PC-3 (cell line): ENCODE measurements at regions not wholly inside any gene's neighbourhood (a gene's known extent, or its start where the extent isn't known, plus 50 kb on each side); places are given as distances from the start of the nearest gene placed in this dataset.

ENCODE experiments used
- ATAC-seq: fragments of 200-7000 bp; cut with Tn5 transposase; 2 replicates; pipeline ENCODE4 v1.9.1; 2020; ENCODE audit warnings: mild to moderate bottlenecking, moderate library complexity
- BruUV-seq: library from RNA; stranded (reverse); fragments of 400-500 nt; replicated peaks from 2 replicates; lab custom pipeline; 2021; lab: Mats Ljungman, UMichigan
- CTCF ChIA-PET: fragments of 300-600 bp; sonication (Branson Sonifier 250); formaldehyde crosslinking; loops from one replicate; lab custom pipeline; 2022; ENCODE audit warnings: antibody characterized with exemption; lab: Charles Lee
- POLR2A ChIA-PET: fragments of 300-600 bp; sonication (Branson Sonifier 250); formaldehyde crosslinking; loops from one replicate; lab custom pipeline; 2022; ENCODE audit warnings: antibody characterized with exemption; ENCODE audit not compliant: unreplicated experiment; lab: Charles Lee
- DNase-seq: peaks from one replicate; pipeline ENCODE4 v3.0.0-alpha.2; 2015
- H2AFZ ChIP-seq: fragments of 300-600 bp; sonication (generic); 2 replicates; pipeline ENCODE4 v1.6.0; 2016; ENCODE audit warnings: antibody characterized with exemption, low read length
- H3F3A ChIP-seq: fragments of 300-600 bp; sonication (generic); one replicate; pipeline ENCODE4 v1.6.0; 2017; ENCODE audit warnings: antibody characterized with exemption, low read length, control low read depth, mild to moderate bottlenecking; ENCODE audit not compliant: unreplicated experiment
- H3K27ac ChIP-seq: fragments of 300-600 bp; sonication (generic); 2 replicates; pipeline ENCODE4 v1.5.1; 2016; ENCODE audit warnings: mild to moderate bottlenecking, low read length
- H3K27me3 ChIP-seq: fragments of 300-600 bp; sonication (generic); 2 replicates; pipeline ENCODE4 v1.6.1; 2016; ENCODE audit warnings: low read length, mixed read lengths
- H3K36me3 ChIP-seq: fragments of 300-600 bp; sonication (generic); 2 replicates; pipeline ENCODE4 v1.6.1; 2016; ENCODE audit warnings: low read depth, mixed run types, low read length, mixed read lengths
- H3K4me1 ChIP-seq: fragments of 300-600 bp; sonication (generic); 2 replicates; pipeline ENCODE4 v1.5.1; 2016; ENCODE audit warnings: low read length; ENCODE audit not compliant: insufficient read depth
- H3K4me2 ChIP-seq: fragments of 300-600 bp; sonication (generic); 2 replicates; pipeline ENCODE4 v1.6.0; 2016; ENCODE audit warnings: low read length
- H3K4me3 ChIP-seq: fragments of 300-600 bp; sonication (generic); 2 replicates; pipeline ENCODE4 v1.5.1; 2016; ENCODE audit warnings: mild to moderate bottlenecking, low read length, mixed read lengths
- H3K79me2 ChIP-seq: fragments of 300-600 bp; sonication (generic); 2 replicates; pipeline ENCODE4 v1.6.1; 2017; ENCODE audit warnings: low read length, mixed read lengths
- H3K9ac ChIP-seq: fragments of 300-600 bp; sonication (generic); 2 replicates; pipeline ENCODE4 v1.6.0; 2016; ENCODE audit warnings: mild to moderate bottlenecking, low read length
- H3K9me2 ChIP-seq: fragments of 300-600 bp; sonication (generic); replicated peaks from 2 replicates; pipeline ENCODE4 v1.6.1; 2016; ENCODE audit warnings: mixed run types, low read length, mixed read lengths
- H3K9me3 ChIP-seq: fragments of 300-600 bp; sonication (generic); 2 replicates; pipeline ENCODE4 v1.6.1; 2016; ENCODE audit warnings: low read length, mixed read lengths
- H4K20me1 ChIP-seq: fragments of 300-600 bp; sonication (generic); 2 replicates; pipeline ENCODE4 v1.6.1; 2016; ENCODE audit warnings: low read length, mixed read lengths
- CTCF ChIP-seq: fragments of 300-600 bp; sonication (generic); conservative IDR thresholded peaks from 2 replicates; pipeline ENCODE4 v1.5.1; 2017; ENCODE audit warnings: antibody characterized with exemption, low read depth, mild to moderate bottlenecking, low read length
- EZH2 ChIP-seq: fragments of 300-600 bp; sonication (generic); IDR thresholded peaks from one replicate; pipeline ENCODE4 v1.6.1; 2017; ENCODE audit warnings: antibody characterized with exemption, mild to moderate bottlenecking, low read length; ENCODE audit not compliant: unreplicated experiment
- EZH2phosphoT487 ChIP-seq: fragments of 300-600 bp; sonication (generic); IDR thresholded peaks from 2 replicates; pipeline ENCODE4 v1.6.1; 2018; ENCODE audit warnings: mild to moderate bottlenecking, antibody characterized with exemption, low read length, borderline replicate concordance
- intact Hi-C: fragments of 100-400 bp; cut with micrococcal nuclease; formaldehyde crosslinking; loops from 2 replicates; pipeline ENCODE4 v1.9.0; 2023

- no TSS peak for BruUV-seq
- H4K20me1 ChIP-seq = no peaks in the 10 kb centered on the region
- ChIA-PET POLR2A (no interaction called here), CTCF (no interaction called here)
- intact Hi-C loops = no loop called here
- H3K36me3 ChIP-seq = no peaks in the 10 kb centered on the region
- TF ChIP-seq CTCF = no peak
- no peak for TF ChIP-seq EZH2phosphoT487
- TF ChIP-seq EZH2 = no peak
- peaks cover 45% of the 10 kb centered on the region for H3K27me3 ChIP-seq
- no peaks in the 10 kb centered on the region for H3K4me1 ChIP-seq
- ATAC-seq (no peak), DNase-seq (no peak)
- no peak overlapping the region for H3K9ac ChIP-seq
- H3K9me2 ChIP-seq = no peaks in the 10 kb centered on the region
- no peaks in the 10 kb centered on the region for H3K9me3 ChIP-seq
- H3K4me2 ChIP-seq = no peak overlapping the region
- H3K4me3 ChIP-seq = no peak overlapping the region
- H3K79me2 ChIP-seq = no peaks in the 10 kb centered on the region
- H2AFZ ChIP-seq = no peak overlapping the region
- no peak overlapping the region for H3K27ac ChIP-seq
- no peaks in the 10 kb centered on the region for H3F3A ChIP-seq
Measured at GRCh38 chr20:24867556-24867955, 81.5 kb upstream of the CST7 start.

GRCh38 chr20:24868396-24868927 is 80.6 kb upstream of the CST7 start:
- Histone ChIP-seq H2AFZ (no peak overlapping the region), H3K9me3 (no peaks in the 10 kb centered on the region), H3K4me2 (no peak overlapping the region), H3K79me2 (no peaks in the 10 kb centered on the region), H3K4me1 (no peaks in the 10 kb centered on the region), H3K9ac (no peak overlapping the region), H3K27ac (no peak overlapping the region), H3K27me3 (peaks cover 49% of the 10 kb centered on the region), H3K4me3 (no peak overlapping the region), H3K9me2 (no peaks in the 10 kb centered on the region), H3F3A (no peaks in the 10 kb centered on the region), H4K20me1 (no peaks in the 10 kb centered on the region), H3K36me3 (no peaks in the 10 kb centered on the region)
- ChIA-PET POLR2A (no interaction called here), CTCF (no interaction called here)
- ATAC-seq = no peak
- no TSS peak for BruUV-seq
- intact Hi-C loops = no loop called here
- no peak for TF ChIP-seq CTCF
- no peak for DNase-seq

GRCh38 chr20:24868959-24869358 is 80.1 kb upstream of the CST7 start:
- peaks cover 54% of the 10 kb centered on the region for H3K27me3 ChIP-seq
- no peaks in the 10 kb centered on the region for H3K4me1 ChIP-seq
- H4K20me1 ChIP-seq = no peaks in the 10 kb centered on the region
- no peaks in the 10 kb centered on the region for H3K36me3 ChIP-seq
- ChIA-PET POLR2A (no interaction called here), CTCF (no interaction called here)
- ATAC-seq (no peak), DNase-seq (no peak)
- intact Hi-C loops = no loop called here
- H2AFZ ChIP-seq = no peak overlapping the region
- TF ChIP-seq EZH2phosphoT487 (no peak), CTCF (no peak), EZH2 (no peak)
- no peak overlapping the region for H3K27ac ChIP-seq
- H3K79me2 ChIP-seq = no peaks in the 10 kb centered on the region
- H3K9me2 ChIP-seq = no peaks in the 10 kb centered on the region
- H3K4me3 ChIP-seq = no peak overlapping the region
- no peak overlapping the region for H3K9ac ChIP-seq
- no peaks in the 10 kb centered on the region for H3K9me3 ChIP-seq
- no TSS peak for BruUV-seq
- H3K4me2 ChIP-seq = no peak overlapping the region
- H3F3A ChIP-seq = no peaks in the 10 kb centered on the region
